Activated naive CD8-positive, alpha-beta T cell treated with anti-CD3 and anti-CD28 coated beads, Interleukin-2, amount 50 U/mL, for 24 hours (primary cell): ENCODE measurements at regions not wholly inside any gene's neighbourhood (a gene's known extent, or its start where the extent isn't known, plus 50 kb on each side); places are given as distances from the start of the nearest gene placed in this dataset.

Source experiments
- ATAC-seq: fragments of 150-1000 bp; cut with Tn5 transposase; one replicate; pipeline ENCODE4 v1.10.0; 2021
- DNase-seq: peaks from one replicate; pipeline ENCODE4 v3.0.0; 2021
- H3K27ac Mint-ChIP-seq: one replicate; pipeline ENCODE4 v1.8.0; 2021; ENCODE audit warnings: mild to moderate bottlenecking, mixed read lengths
- H3K27me3 Mint-ChIP-seq: one replicate; pipeline ENCODE4 v1.8.0; 2021; ENCODE audit warnings: mixed read lengths
- H3K36me3 Mint-ChIP-seq: one replicate; pipeline ENCODE4 v1.8.0; 2021; ENCODE audit warnings: low read depth, mixed read lengths
- H3K4me1 Mint-ChIP-seq: one replicate; pipeline ENCODE4 v1.8.0; 2021; ENCODE audit warnings: mixed read lengths
- H3K4me3 Mint-ChIP-seq: one replicate; pipeline ENCODE4 v1.8.0; 2021; ENCODE audit warnings: mild to moderate bottlenecking, moderate library complexity, mixed read lengths
- H3K9me3 Mint-ChIP-seq: one replicate; pipeline ENCODE4 v1.8.0; 2021; ENCODE audit warnings: mixed read lengths

DNA sequence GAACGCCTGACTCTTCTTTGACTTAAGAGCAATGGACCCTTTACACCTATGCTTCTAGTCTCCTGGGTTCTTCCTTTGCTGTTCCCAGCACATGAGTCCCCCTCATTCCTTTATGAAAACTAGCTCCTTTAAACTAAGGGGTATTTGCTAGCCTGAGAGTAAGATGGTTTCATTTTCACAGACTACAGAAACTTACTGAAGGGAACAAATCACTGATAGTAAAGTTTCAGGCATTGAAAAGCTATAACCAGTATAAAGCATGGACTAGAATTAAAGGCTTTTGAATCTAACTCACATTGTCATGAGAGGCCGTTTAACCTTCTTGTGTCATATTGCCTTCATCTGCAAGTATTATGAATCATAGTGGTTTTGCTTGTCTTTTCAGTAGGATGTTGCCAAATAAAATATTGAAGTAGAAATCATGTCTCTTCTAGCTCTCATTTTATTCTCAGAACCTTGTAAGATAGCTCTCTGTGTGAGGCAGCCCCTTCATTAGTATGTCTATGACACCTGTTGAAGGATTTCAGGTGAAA is 765.9 kb downstream of the NR2F2 start:
- Mint-ChIP-seq H3K4me3 (no peak overlapping the region), H3K4me1 (no peaks in the 10 kb centered on the region), H3K27ac (no peak overlapping the region), H3K9me3 (peaks cover 26% of the 10 kb centered on the region), H3K27me3 (no peaks in the 10 kb centered on the region), H3K36me3 (no peaks in the 10 kb centered on the region)
- ATAC-seq (no peak), DNase-seq (no peak)

DNA sequence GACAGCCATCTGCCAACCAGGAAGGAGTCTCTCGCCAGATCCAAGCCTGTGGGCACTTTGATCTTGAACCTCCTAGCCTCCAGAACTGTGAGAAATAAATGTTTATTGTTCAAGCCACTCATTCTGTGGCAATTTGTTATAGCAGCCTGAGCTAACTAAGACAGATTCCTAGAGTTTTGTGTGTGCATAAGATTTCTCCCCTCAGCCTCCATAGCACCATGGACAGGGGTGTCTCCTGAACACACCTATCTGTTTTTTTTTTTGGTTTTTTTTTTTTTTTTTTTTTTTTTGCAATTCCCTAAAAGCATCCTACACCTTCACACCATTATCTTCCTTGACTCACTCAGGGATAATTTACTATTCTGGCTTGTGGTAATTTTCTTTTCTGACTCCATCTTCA is 768.5 kb downstream of the NR2F2 start:
- Mint-ChIP-seq H3K36me3 (no peaks in the 10 kb centered on the region), H3K4me1 (no peaks in the 10 kb centered on the region), H3K9me3 (peaks cover 29% of the 10 kb centered on the region), H3K27ac (no peak overlapping the region), H3K27me3 (no peaks in the 10 kb centered on the region), H3K4me3 (no peak overlapping the region)
- DNase-seq (no peak), ATAC-seq (no peak)

DNA sequence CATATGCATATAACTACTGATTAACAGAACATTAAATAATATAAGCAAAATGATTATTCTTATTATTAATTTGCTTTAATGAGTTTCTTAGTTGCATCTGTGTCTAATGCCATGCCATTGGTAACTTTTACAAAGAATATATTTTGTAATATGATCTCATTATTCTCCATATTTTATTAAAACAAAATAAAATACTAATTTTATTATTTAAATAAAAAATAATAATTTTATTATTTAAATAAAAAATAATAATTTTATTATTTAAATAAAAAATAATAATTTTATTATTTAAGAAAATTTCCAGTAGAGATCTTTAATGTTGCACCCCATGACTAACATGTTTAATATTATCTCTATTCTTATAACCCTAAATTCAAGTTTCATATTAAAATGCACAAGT is 771.1 kb downstream of the NR2F2 start:
- Mint-ChIP-seq H3K9me3 (peaks cover 27% of the 10 kb centered on the region), H3K27ac (no peak overlapping the region), H3K27me3 (no peaks in the 10 kb centered on the region), H3K36me3 (no peaks in the 10 kb centered on the region), H3K4me3 (no peak overlapping the region), H3K4me1 (no peaks in the 10 kb centered on the region)
- ATAC-seq (no peak), DNase-seq (no peak)

DNA sequence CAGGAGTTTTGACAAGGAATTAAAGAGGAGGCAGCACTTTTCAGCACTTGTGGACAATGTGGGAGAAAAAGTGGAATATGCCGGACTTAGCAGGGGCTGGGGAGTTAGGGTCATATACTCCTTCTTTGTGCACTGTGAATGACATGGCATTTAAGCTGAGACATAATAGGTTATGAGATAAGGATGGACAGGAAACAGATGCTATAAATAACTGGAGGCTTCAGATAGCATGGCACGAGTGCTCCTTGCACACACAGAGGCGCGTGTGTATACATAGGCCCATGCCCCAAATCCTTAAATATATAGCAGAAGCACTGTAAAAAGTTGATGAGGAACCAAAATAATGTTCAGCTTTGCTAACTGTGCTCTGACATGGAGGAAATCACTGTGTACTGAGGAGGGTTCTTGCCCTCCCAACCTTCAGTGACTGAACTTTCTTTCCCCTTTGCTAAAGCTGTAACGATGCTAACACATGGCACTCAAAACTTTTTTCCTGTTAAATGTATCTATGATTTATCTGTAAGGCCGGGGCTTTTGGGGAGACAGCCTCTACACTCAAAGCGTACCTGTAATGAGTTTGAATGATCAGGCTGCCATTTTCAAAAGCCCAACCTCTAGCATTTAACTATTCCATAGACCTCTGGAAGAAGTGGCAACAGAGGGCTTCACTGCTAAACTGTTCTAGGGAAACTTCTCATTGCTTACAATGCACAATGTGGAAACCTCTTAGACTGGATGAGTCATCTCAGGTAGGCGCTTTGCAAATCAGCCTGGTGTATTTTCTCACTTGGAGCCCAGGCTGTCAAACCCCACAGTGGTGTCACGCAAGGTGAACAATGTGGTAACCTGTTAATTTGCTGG is 784.6 kb downstream of the NR2F2 start:
- peaks cover 39% of the 10 kb centered on the region for H3K9me3 Mint-ChIP-seq
- H3K27me3 Mint-ChIP-seq = no peaks in the 10 kb centered on the region
- H3K4me3 Mint-ChIP-seq = no peak overlapping the region
- no peak for DNase-seq
- H3K27ac Mint-ChIP-seq = no peak overlapping the region
- ATAC-seq = no peak
- H3K4me1 Mint-ChIP-seq = no peaks in the 10 kb centered on the region
- H3K36me3 Mint-ChIP-seq = no peaks in the 10 kb centered on the region

DNA sequence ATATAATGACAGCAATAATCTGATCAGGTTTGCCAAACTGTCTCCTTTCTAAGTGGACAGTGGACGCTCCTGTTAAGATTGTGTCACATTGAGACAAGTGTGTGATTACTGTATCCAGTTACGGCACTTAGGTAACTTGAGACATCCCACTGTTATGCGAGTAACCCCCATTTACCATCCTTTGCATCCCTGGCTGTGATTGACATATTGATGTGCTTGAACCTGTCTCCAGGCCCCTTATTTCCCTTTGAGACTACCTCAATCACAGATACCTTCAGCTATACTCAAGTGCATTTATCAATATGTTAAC is 785.2 kb downstream of the NR2F2 start:
- Mint-ChIP-seq H3K36me3 (no peaks in the 10 kb centered on the region), H3K27ac (no peak overlapping the region), H3K4me3 (no peak overlapping the region), H3K4me1 (no peaks in the 10 kb centered on the region), H3K9me3 (peaks cover 39% of the 10 kb centered on the region), H3K27me3 (no peaks in the 10 kb centered on the region)
- no peak for ATAC-seq
- no peak for DNase-seq

DNA sequence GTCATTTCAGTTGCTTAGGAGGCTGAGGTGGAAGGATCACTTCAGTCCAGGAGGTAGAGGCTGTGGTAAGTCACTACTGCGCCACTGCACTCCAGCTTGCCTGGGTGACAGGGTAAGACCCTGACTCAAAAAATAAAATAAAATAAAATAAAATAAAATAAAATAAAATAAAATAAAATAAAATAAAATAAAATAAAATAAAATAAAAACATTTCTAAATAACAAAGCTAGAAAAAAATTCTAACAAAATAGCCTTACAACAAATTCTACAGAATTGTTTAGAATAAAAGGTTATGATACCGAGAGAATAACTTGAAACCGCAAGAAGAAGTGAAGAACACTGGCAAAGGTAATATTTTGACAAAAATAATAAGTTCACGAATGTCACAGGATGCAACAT is 794.3 kb downstream of the NR2F2 start:
- Mint-ChIP-seq H3K9me3 (peaks cover 30% of the 10 kb centered on the region), H3K27me3 (no peaks in the 10 kb centered on the region), H3K4me1 (no peaks in the 10 kb centered on the region), H3K36me3 (no peaks in the 10 kb centered on the region), H3K27ac (no peak overlapping the region), H3K4me3 (no peak overlapping the region)
- ATAC-seq (no peak), DNase-seq (no peak)

DNA sequence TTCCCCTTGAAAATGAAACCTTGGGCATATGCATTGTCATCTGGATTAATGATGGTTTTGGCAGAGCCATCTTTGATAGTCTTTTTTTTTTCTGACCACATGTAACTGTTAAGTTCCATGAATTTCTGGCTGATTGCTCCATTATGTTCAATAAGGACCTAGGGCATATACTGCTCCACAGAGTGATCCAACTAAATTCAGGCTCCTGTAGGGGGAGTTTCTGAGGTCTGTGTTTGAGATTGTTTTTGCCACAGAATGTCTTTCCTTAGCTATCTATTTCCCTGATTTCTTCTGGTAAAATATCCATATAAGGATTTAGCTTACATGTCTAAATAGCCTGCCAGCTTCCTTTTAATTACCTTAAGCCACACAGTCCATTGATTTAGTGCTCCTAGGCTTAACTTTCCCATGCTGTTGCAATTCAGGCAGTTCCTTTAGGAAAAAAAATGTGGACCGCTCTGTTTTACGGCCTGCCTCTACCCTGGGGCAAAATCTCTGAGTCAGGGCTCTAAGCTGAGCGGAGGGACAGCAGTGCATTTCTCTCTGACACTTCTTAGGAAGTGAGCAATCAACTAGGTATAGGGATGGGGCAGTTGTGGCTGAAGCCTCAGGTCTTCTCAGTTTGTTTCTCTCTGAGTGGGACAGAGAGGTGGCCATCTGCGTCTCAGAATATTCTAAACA is 796.2 kb downstream of the NR2F2 start:
- Mint-ChIP-seq H3K9me3 (peaks cover 13% of the 10 kb centered on the region), H3K4me1 (no peaks in the 10 kb centered on the region), H3K4me3 (no peak overlapping the region), H3K27ac (no peak overlapping the region), H3K27me3 (no peaks in the 10 kb centered on the region), H3K36me3 (no peaks in the 10 kb centered on the region)
- no peak for DNase-seq
- no peak for ATAC-seq

DNA sequence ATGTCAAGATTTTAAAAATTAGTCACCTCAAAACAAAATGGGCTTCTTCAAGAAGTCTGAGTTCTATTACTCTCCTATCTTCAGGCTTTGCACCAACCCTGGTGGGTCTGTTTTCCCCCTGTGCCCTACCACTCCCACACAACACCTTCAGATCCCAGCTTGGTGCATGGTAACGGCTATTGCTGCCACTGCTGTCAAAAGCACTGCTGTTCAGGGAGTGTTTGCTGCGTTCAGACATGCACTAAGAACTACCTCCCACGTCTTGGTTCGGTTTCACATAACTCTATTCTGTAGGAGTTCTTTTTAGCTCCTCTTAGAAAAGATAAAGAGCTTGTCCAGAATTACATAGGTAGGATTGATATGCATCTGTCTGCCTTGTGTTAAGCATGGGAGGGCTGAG is 799.2 kb downstream of the NR2F2 start:
- Mint-ChIP-seq H3K4me1 (no peaks in the 10 kb centered on the region), H3K36me3 (no peaks in the 10 kb centered on the region), H3K9me3 (peaks cover 23% of the 10 kb centered on the region), H3K4me3 (no peak overlapping the region), H3K27ac (no peak overlapping the region), H3K27me3 (no peaks in the 10 kb centered on the region)
- DNase-seq = no peak
- no peak for ATAC-seq

DNA sequence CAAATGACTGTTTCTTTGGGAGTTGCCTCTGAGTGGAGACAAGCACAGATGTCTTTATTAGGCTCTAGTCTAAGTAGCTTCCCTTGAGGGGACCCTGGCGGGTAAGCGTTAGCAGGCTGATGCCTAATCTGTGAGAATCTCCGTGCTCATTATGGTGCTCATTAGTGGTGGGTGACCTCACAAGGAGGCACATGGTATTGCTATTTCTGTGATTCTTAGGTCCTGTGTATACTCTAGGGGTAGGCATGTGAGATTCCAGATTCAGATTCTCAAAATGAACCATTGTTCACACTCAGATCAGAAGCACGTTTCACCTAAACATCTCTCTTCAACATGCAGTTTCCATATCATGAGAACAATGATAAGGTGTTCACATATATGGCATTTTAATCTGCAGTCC is 809.7 kb downstream of the NR2F2 start:
- Mint-ChIP-seq H3K27ac (no peak overlapping the region), H3K9me3 (peaks cover 9% of the 10 kb centered on the region), H3K27me3 (no peaks in the 10 kb centered on the region), H3K4me1 (no peaks in the 10 kb centered on the region), H3K36me3 (no peaks in the 10 kb centered on the region), H3K4me3 (no peak overlapping the region)
- ATAC-seq (no peak), DNase-seq (no peak)

DNA sequence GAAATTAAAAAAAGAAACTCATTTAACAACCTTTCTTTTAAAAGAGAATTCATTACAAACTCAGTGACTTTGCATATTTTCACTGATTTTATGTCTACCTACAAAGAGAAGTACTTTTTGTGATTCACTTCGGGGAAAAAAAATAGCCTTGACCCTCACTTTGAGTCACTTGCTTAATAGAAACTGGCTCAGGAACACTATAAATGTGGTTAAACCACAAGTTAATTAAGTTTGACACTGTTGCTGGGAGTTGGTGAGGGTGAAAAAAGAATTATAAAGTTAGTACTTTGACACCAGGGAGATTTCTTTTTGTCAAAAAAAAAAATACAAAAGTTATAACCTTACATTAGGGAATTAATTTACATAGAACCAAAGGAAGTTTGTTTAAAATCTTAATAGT is 810.9 kb downstream of the NR2F2 start:
- no peaks in the 10 kb centered on the region for H3K36me3 Mint-ChIP-seq
- no peak overlapping the region for H3K27ac Mint-ChIP-seq
- no peak overlapping the region for H3K4me3 Mint-ChIP-seq
- H3K9me3 Mint-ChIP-seq = peaks cover 5% of the 10 kb centered on the region
- H3K27me3 Mint-ChIP-seq = no peaks in the 10 kb centered on the region
- no peaks in the 10 kb centered on the region for H3K4me1 Mint-ChIP-seq
- no peak for ATAC-seq
- no peak for DNase-seq

DNA sequence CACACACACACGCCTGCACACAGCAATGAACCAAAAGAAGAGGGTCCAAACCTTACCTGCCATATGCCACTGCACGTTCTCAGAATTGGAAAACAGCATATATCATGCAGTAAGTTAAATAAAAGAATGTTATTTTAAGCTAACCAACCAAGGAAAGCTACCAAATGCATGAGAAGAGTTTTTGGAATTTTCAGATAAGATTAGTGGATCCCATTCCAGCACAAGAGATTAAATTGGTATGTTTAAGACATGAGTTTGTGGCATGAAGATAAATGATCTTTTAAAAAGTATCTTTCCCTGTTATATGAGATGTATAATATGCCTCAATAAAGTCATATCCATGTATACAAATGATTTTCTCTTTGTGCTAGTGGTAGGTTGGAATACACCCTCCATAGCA is 811.4 kb downstream of the NR2F2 start:
- H3K9me3 Mint-ChIP-seq = peaks cover 4% of the 10 kb centered on the region
- DNase-seq (no peak), ATAC-seq (no peak)
- no peak overlapping the region for H3K27ac Mint-ChIP-seq
- no peaks in the 10 kb centered on the region for H3K36me3 Mint-ChIP-seq
- no peak overlapping the region for H3K4me3 Mint-ChIP-seq
- H3K27me3 Mint-ChIP-seq = no peaks in the 10 kb centered on the region
- H3K4me1 Mint-ChIP-seq = no peaks in the 10 kb centered on the region

DNA sequence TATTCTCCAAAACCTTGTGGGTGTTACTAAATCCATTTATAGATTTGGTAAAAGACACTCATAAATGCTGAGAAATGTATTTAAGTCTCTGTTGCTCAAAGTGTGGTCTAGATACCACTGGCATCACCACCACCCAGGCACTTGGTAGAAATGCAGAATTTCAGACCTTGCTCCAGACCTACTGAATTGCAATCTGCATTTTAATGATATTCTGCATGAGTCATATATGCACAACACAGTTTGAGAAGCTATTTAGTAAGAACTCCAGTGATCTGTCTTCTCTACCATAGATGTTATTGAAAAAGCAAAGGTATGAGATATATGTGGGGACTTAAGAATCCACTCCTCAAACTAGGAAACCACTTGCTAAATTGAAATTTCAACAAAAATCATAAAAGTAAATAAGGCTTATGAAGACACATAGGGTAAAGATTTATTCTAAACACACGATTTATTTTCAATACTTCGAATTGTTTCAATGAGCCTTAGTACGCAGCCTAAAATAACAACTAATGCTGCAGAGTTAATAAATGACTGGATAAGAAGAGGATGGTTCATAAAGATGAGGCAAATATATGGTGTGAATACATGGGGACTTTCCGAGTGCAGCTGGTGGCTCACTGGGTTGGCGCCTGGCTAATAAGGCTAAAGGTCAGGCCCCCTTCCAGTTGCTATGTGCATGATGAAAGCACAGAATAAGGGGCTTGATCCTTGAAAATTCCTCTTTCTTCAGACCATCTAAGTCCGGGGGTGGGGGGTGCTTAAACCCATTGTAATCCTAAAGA is 813.3 kb downstream of the NR2F2 start:
- Mint-ChIP-seq H3K27me3 (no peaks in the 10 kb centered on the region), H3K9me3 (peaks cover 8% of the 10 kb centered on the region), H3K4me1 (no peaks in the 10 kb centered on the region), H3K36me3 (no peaks in the 10 kb centered on the region), H3K4me3 (no peak overlapping the region), H3K27ac (no peak overlapping the region)
- ATAC-seq = no peak
- DNase-seq = no peak

DNA sequence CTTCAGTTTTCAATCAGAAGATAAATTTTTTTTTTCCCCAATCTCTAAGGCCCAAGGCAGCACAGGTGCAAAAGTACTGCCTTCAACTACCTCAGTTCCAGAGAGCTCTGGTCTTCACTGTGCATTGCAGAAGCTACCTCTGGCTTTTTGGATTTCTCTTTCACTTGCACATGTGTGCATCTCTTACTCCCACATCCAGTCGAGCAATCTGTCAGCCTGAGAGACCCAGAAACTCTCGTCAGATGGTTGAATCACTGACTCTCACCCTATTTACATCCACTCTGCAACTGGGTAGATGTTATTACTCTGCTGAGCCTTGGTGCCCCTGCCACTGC is 813.8 kb downstream of the NR2F2 start:
- Mint-ChIP-seq H3K36me3 (no peaks in the 10 kb centered on the region), H3K27me3 (no peaks in the 10 kb centered on the region), H3K9me3 (peaks cover 8% of the 10 kb centered on the region), H3K27ac (no peak overlapping the region), H3K4me1 (no peaks in the 10 kb centered on the region), H3K4me3 (no peak overlapping the region)
- ATAC-seq (no peak), DNase-seq (no peak)

DNA sequence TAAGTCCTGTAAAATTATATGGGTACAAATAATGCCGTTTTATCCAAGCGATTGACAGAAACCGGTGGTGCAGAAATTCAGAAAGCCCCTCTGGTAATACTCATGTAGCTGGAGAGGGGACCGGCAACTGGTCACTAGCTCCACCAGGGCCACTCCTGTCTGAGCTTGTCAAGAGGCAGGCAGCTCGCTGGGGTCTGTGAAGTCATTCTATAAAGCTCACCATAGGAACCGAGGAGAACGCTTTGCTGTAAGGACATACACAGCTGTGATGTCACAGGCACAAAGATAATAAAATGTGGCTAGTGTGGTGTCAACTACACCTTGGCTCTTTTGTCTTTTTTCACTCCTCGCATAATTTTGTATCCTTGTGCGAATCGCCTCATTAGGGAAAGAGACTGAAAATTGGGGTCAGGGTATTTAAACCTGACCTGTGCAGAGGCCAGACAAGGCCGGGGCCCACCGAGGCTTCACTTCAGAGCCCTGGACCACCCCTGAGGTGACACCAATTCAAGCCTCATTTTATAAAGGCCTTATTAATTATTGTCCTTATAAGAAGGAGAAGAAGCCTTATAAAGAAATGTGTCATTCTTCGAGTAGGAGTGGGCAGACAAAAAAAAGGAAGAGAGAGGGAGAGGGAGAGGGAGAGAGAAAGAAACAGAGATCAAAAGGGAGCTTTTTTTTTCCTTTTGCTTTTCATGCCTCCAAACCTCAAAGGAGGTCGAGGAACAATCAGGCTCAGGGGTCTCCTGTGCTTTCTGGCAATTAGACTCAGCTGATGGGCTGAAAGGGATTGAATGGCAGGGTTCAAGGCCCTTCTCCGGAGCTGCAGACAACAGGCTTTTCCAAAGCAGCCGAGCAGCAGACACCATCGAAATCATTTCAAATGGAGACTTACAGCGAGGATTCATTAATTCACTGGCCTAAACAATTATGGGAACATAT is 813.3 kb upstream of the ARRDC4 start:
- DNase-seq (no peak), ATAC-seq (no peak)
- Mint-ChIP-seq H3K4me1 (no peaks in the 10 kb centered on the region), H3K9me3 (peaks cover 8% of the 10 kb centered on the region), H3K27me3 (no peaks in the 10 kb centered on the region), H3K27ac (no peak overlapping the region), H3K36me3 (no peaks in the 10 kb centered on the region), H3K4me3 (no peak overlapping the region)
